ENCODE measurements at regions not wholly inside any gene's neighbourhood (a gene's known extent, or its start where the extent isn't known, plus 50 kb on each side); places are given as distances from the start of the nearest gene placed in this dataset.

DNA sequence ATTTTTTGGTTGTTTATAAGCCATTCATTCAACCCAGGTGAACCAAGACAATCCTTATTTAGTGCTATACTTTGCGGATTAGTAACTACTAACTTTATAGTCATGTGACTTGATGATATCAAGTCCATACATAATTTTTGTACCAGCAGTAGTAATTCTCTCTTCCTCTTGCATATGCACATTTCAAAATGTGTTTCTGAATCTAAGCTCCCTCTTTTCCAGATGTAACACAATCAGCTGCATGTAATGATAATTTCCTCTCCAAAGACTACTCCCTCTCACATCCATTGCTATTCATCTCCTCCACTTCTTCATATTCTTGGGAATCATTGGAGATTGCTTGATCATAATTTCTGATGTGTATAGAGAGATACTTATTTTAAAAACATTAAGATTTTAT, 510.1 kb upstream of the CDH18 start:
- no peak for TF ChIP-seq GATA1 (IDR thresholded peaks at IDR 0.05; ENCODE audit: low read depth, low read length)
- TF ChIP-seq POLR2A (IDR thresholded peaks at IDR 0.05; ENCODE audit: low read length), result no peak
